ENCODE measurements at regions not wholly inside any gene's neighbourhood (a gene's known extent, or its start where the extent isn't known, plus 50 kb on each side); places are given as distances from the start of the nearest gene placed in this dataset.

- no peak for TF ChIP-seq CTCF (optimal IDR thresholded peaks at IDR 0.05 in 1 of 3, IDR thresholded peaks at IDR 0.05 in 1 of 3, conservative IDR thresholded peaks at IDR 0.05 in 1 of 3; ENCODE audit: extremely low read depth in 1 of 3, insufficient read depth in 2 of 3, low read length in 3 of 3)
- no peak for TF ChIP-seq EZH2 (IDR thresholded peaks at IDR 0.05; ENCODE audit: low read length)
Measured at GRCh38 chr1:232280910-232281309, 349.0 kb downstream of the SIPA1L2 start.

All from keratinocyte (primary cell).